ENCODE measurements at regions not wholly inside any gene's neighbourhood (a gene's known extent, or its start where the extent isn't known, plus 50 kb on each side); places are given as distances from the start of the nearest gene placed in this dataset.

DNA sequence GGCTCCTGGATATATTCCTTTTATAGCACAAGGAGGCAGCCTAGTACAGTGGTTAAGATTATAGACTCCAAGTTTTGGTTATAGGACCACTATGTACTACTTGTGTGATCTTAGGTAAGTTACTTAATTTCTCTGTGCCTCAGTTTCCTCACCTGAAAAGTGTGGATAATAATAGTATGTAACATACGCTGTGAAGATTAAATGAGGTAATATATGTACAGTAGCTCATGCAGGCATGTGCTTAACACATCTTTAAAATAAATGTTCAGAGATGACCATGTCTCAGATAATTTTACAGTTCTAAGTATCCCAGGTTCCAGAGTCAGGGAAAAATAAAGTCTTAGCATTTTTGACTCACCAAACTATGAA is 55.7 kb upstream of the TRABD2B start:
- TF ChIP-seq CTCF (IDR thresholded peaks at IDR 0.05 in 4 of 5, conservative IDR thresholded peaks at IDR 0.05 in 1 of 5) = no peak
- no peak for TF ChIP-seq POLR2A (IDR thresholded peaks at IDR 0.05)
